T-helper 2 cell (primary cell): ENCODE measurements at regions not wholly inside any gene's neighbourhood (a gene's known extent, or its start where the extent isn't known, plus 50 kb on each side); places are given as distances from the start of the nearest gene placed in this dataset.

Experiments
- DNase-seq, 5 experiments: peaks; one replicate each; pipeline versions ENCODE4 v3.0.0 to v3.0.0-alpha.2; 2012 to 2022

- no peak for DNase-seq
These were observed 898.3 kb downstream of the VRK1 start for GRCh38 chr14:97695456-97695981.

GRCh38 chr14:97697772-97698171 is 900.6 kb downstream of the VRK1 start:
- DNase-seq = peak in 2 of 5 experiments; percentile 55 to 77

- no peak for DNase-seq
These were observed 901.8 kb downstream of the VRK1 start for GRCh38 chr14:97699026-97699425.

GRCh38 chr14:97703006-97703760 is 906.0 kb downstream of the VRK1 start:
- peak in 3 of 5 experiments; percentile 6 to 89 (median 39) for DNase-seq

DNA sequence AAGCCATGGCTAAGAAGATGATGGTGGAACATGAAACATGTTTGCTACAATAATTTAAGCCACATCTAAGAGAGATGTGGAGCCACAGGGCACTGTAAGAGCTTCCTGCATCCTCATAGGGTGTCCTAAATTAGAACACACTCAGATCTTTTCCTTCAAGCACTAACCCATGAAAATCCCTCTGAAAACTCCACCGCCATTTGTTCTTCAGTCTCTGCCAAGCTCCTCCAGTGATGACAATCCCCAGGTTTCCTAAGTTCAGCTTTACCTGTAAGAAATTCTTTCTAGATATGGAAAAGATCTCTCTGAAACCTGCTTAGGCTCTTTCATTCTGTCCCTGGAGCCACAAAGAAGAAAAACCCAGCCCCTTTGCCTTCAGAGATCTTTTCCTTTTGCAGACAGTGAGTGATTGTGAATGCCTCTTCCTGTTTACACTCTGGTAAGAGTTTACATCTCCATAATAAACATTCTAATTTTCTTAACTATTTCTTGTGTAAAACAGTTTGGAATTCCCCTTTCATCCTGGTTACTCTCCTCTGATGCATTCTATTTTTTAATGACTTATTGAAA is 907.2 kb downstream of the VRK1 start:
- DNase-seq = peak in 1 of 5 experiments; percentile 51

GRCh38 chr14:97705107-97705506 is 907.9 kb downstream of the VRK1 start:
- DNase-seq = no peak

GRCh38 chr14:97705976-97706375 is 908.8 kb downstream of the VRK1 start:
- DNase-seq = peak in 2 of 5 experiments; percentile 45 to 84

- DNase-seq = peak in 1 of 5 experiments; percentile 82
These were observed 909.6 kb downstream of the VRK1 start for GRCh38 chr14:97706819-97707218.

DNA sequence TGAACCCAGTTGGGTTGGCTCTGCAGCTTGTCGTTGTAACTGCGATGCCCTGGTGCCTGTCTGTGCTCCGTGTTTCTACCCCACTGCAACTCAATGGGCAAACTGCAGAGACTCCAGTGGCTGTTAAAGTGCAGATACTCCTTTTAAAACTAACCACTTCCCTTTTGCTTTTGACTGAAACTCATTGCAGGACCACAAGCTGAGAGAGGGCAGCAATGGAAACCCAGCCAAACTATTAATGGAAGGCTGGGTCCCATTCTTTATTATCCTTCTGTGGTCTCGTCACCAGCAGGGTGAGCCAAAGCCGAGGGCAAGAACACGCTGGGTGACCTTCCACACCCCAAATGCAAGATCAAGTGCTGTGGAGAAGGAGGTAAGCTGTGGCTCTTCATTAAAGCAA is 910.4 kb downstream of the VRK1 start:
- peak in 1 of 5 experiments; percentile 94 for DNase-seq

DNA sequence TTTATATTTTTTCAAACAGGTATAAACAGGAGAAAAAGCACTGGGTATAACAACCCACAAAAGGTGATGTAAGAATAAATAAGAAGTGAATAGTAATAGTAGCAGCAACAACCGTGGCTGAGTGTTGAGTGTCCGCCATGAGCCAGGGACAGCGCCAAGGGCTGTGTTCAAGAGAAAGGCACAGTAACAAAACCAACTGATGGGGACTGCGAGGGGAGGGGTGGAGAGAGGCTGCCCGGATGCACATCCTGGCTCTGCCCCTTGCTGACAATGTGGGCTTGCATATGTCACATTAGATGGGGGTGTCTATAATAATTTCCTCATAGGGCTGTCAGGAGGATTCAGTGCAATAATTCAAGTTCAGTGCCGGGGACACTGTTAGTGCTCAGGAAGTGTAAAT is 912.4 kb downstream of the VRK1 start:
- peak in 3 of 5 experiments; percentile 7 to 80 (median 36) for DNase-seq

GRCh38 chr14:97710726-97711125 is 913.5 kb downstream of the VRK1 start:
- no peak for DNase-seq

DNA sequence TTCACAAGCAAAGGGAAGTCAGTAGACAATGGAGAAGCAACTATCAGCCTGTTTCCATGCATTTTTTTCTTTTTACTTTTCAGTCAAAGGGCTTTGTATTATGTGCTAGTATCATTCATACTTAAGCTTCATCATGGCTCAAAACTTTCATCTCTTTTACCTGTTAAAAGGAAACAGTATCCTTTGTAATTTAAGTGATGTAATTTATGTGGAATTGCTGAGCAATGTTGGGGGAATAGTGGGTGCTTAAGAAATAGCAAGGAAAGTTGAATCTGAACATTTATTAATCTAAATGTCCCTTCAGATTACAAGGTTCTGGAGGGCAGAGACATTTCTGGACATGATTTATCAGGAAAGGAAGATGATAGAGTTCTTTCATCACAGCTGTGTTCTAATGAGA is 915.3 kb downstream of the VRK1 start:
- DNase-seq = no peak

DNA sequence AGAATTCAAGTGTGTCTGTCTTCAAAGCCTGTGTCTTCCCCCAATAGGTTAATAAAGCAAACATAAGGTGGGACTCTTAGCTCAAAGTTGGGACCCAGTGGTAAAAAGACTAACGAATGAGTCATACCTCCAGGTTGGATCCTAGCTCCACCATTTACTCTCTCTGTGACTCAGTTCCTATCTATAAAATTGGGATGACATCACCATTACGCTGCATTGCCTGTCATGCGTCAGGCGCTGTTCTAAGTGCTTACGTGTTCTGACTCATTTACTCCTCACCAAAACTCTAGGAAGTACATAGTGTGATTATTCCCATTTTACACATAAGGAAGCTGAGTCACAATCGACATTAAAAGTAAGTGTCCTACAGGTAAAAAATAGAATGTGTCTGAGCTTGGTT is 915.8 kb downstream of the VRK1 start:
- DNase-seq = no peak

GRCh38 chr14:97718886-97719442 is 921.8 kb downstream of the VRK1 start:
- no peak for DNase-seq

DNA sequence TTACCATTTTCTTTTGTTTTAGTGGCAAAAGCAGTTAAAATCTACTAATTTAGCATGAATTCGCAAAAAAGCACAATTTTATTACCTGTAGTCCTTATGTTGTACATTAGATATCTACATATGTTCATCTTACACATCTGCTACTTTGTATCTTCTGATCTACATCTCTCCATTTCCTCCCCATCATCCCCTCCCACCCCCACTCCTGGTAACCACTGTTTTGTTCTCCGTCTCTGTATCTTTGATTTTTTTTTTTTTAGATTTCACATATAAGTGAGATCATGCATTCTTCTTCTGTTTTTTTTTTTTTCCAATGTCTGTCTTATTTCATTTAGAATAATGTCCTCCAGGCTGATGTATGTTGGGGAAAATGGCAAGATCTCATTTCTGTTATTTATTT is 922.7 kb downstream of the VRK1 start:
- DNase-seq = peak in 3 of 5 experiments; percentile 30 to 88 (median 32)

- no peak for DNase-seq
These were observed 926.2 kb downstream of the VRK1 start for GRCh38 chr14:97723351-97723750.

- peak in 1 of 5 experiments; percentile 31 for DNase-seq
These were observed 926.6 kb downstream of the VRK1 start for GRCh38 chr14:97723819-97724218.

GRCh38 chr14:97724265-97724731 is 927.1 kb downstream of the VRK1 start:
- peak in 3 of 5 experiments; percentile 5 to 87 (median 31) for DNase-seq

GRCh38 chr14:97726676-97727075 is 929.5 kb downstream of the VRK1 start:
- no peak for DNase-seq

DNA sequence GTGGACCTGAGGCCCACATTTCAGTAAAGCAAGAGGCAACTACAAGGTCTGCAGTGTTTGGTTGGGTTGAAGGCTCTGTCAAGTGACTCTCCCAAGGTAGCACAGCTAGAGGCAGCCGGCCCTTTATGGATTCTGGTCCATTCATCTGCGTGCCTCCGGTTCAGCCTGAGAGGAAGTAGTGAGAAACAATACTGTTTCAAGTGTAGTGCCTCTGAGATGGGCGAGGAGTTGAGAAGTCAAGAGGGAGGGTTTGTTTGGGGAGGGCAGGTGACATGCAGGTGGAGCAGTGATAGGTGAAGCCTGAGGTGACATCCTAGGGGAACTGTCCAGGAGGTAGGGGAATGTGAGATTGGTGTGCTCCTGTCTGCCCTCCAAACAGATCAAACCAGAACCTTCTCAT is 933.5 kb downstream of the VRK1 start:
- no peak for DNase-seq

DNA sequence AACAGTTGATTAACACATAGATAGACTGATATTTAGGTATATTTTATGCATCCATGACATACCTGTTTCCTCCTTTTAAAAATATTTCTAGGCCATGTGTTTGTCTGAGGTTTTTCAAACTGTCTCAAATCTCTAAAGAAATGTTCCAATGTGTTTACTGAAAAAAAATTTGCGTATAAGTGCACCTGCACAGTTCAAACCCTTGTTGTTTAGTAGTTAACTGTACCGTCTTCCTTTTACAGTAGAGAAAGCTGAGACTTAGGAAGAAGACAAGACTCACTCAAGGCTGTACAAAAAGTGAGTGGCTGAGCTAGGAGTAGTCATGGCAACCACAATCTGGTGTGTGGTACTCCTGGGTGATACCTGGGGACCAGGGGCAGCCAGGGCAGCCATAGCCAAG is 934.6 kb downstream of the VRK1 start:
- no peak for DNase-seq

GRCh38 chr14:97747316-97747715 is 950.1 kb downstream of the VRK1 start:
- no peak for DNase-seq

GRCh38 chr14:97748616-97749015 is 951.4 kb downstream of the VRK1 start:
- DNase-seq = no peak

- no peak for DNase-seq
These were observed 960.3 kb downstream of the VRK1 start for GRCh38 chr14:97757491-97757890.
